ENCODE measurements at regions not wholly inside any gene's neighbourhood (a gene's known extent, or its start where the extent isn't known, plus 50 kb on each side); places are given as distances from the start of the nearest gene placed in this dataset.
A peak's percentile ranks its signal among the peaks of the same experiment; 100 is the strongest.

DNA sequence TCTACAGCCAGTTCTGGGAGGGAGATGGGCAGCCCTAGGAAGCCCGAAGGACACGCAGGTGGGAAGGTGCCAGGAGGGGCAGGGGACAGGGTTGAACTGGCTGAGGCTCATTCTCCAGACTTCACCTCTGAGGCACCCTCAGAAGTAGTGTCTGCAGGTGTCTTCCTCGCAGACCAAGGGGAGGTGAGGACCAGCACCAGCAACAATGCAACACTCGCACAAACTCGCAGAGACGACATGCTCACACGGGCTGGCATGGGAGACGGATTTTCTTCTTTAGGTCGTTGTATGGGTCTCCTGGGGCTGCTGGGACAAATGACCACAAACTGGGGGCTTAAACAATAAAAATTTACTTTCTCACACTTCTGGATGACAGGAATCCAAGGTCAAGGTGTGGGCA, 132.2 kb upstream of the FOXF1 start:
- TF ChIP-seq, protein P1, sequence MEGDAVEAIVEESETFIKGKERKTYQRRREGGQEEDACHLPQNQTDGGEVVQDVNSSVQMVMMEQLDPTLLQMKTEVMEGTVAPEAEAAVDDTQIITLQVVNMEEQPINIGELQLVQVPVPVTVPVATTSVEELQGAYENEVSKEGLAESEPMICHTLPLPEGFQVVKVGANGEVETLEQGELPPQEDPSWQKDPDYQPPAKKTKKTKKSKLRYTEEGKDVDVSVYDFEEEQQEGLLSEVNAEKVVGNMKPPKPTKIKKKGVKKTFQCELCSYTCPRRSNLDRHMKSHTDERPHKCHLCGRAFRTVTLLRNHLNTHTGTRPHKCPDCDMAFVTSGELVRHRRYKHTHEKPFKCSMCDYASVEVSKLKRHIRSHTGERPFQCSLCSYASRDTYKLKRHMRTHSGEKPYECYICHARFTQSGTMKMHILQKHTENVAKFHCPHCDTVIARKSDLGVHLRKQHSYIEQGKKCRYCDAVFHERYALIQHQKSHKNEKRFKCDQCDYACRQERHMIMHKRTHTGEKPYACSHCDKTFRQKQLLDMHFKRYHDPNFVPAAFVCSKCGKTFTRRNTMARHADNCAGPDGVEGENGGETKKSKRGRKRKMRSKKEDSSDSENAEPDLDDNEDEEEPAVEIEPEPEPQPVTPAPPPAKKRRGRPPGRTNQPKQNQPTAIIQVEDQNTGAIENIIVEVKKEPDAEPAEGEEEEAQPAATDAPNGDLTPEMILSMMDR (conservative IDR thresholded peaks at IDR 0.05; ENCODE audit: low read length): no peak
- no peak overlapping the region for H3K4me3 ChIP-seq (ENCODE audit: low read length)

DNA sequence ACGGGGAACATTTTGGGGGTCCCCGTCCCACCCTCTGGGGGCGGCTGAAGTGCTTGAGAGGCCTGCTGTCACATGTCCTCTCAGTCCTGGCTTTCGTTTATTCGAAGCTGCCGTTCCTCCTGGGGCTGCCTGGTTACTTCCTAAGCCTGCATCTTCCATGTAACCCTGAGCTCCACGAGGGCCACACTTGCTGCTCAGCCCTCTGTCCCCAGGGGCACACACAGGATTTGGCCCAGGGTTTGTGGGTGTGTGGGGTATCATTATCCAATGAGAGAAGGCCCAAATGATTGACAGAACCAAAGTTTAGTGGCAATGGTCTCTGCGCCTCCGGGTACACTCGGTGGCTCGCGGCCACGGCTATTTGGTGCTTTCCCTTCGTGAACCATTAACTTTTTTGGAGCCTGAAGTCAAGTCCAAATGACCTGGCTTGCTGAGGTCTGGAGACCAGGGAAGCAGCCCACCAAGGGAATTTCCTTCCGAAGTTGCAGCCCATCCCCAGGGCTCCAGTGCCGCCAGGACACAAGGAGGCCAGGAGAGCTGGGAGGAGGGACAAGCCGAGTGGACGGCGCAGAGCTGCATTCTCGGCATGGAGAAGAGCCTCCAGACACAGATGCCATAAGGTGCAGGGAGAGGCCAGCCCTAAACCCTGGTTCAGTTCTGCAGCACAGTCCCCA, 131.4 kb upstream of the FOXF1 start:
- H3K4me3 ChIP-seq (ENCODE audit: low read length): no peak overlapping the region
- TF ChIP-seq, protein P1 (conservative IDR thresholded peaks at IDR 0.05; ENCODE audit: low read length): no peak
- DNase-seq (ENCODE audit: low read depth): no peak

More for the DNA sequence above, 132.2 kb upstream of the FOXF1 start:
- no peak for DNase-seq (ENCODE audit: low read depth)

DNA sequence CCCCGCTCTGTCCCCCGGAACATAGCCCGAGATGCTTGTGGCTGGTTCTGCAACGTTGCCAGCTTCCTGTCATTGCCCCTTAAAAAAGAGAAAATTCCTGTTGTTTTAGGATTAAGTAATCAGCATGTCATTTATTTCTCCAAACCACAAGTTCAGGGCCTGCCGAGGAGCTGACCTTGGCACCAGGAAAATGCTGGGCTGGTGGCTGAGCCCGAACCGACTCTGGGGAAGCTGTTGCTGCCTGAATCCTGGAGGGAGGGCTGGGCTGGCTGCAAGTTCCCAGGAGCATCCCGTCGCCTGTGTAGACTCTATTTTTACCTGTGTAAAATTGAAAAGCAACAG, 130.9 kb upstream of the FOXF1 start:
- no peak overlapping the region for H3K4me3 ChIP-seq (ENCODE audit: low read length)
- TF ChIP-seq, protein P1 (conservative IDR thresholded peaks at IDR 0.05; ENCODE audit: low read length): no peak
- peak; percentile 64 for DNase-seq (ENCODE audit: low read depth)

DNA sequence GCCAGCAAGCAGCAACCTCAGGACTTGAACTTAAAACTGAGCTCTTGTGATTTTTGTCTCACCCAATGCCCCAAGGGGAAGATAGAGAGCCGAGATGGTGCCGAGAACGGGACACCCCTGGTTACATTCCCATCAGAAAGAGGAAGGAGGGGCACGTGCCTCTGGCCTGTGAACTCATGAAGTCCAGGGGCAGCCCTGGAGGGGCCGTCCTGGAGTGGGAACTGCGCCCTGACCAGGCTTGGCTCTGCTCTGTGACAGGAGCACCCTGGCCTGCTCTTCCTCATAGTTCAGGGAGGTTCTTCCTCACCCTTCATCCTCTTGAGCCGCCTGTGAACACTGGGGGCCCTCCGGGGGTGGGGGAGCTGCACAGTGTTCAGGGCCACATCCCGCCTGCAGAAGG, 130.3 kb upstream of the FOXF1 start:
- DNase-seq (ENCODE audit: low read depth): no peak
- TF ChIP-seq, protein P1 (conservative IDR thresholded peaks at IDR 0.05; ENCODE audit: low read length): no peak
- no peak overlapping the region for H3K4me3 ChIP-seq (ENCODE audit: low read length)

DNA sequence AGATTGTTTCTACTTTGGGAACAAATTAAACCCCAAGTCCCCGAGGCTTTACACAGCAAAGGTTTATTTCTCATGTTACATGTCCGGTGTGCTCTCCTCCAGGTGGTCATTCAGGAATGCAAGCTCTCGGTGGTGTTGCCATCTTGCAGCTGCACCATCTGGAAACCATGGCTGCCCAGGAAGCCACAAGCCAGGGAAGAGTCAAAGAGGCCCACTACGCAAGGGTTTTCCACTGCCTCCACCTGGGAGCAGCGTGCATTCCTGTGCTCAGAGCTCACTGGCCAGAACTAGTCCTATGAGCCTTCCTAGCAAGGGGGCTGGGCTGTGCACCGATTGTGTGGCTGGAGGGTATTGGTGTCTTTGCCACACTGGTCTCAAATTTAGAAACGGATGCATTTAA, 128.8 kb upstream of the FOXF1 start:
- TF ChIP-seq, protein P1 (conservative IDR thresholded peaks at IDR 0.05; ENCODE audit: low read length): no peak
- no peak overlapping the region for H3K4me3 ChIP-seq (ENCODE audit: low read length)
- DNase-seq (ENCODE audit: low read depth): no peak

DNA sequence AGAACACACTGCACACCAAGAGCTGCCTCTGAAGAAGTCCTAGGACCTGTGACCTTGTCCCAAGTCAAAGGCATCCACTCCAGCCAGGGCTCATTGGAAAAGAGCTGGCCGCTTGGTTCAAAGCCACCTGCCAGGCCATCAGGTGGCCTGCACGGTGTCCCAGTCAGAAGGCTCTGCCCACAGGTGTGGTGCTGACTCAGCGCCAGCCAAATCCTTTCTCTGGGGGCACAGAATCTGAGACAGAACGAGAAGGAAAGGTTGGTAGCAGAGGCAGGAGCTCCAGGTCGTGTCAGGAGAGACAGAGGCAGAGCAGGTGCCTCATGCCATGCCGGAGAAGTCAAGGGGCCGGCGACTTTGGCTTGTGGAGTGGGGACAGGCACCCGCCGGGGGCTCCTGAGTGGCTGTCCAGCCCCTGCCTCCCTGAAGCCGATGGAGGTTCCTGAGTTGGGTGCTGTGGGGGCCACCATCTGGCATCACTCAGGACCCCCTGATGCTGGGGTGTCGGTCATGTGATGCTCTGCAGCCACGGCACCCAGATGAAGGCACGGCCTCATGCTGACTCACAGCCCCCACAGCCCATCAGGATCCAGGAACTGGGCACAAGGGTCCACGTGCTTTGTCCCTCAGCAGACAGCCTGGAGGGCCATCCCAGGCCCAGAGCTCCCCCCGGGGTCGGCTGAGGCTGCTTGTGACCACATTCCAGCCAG, 128.1 kb upstream of the FOXF1 start:
- H3K4me3 ChIP-seq (ENCODE audit: low read length): no peak overlapping the region
- DNase-seq (ENCODE audit: low read depth): no peak
- TF ChIP-seq, protein P1 (conservative IDR thresholded peaks at IDR 0.05; ENCODE audit: low read length): no peak

DNA sequence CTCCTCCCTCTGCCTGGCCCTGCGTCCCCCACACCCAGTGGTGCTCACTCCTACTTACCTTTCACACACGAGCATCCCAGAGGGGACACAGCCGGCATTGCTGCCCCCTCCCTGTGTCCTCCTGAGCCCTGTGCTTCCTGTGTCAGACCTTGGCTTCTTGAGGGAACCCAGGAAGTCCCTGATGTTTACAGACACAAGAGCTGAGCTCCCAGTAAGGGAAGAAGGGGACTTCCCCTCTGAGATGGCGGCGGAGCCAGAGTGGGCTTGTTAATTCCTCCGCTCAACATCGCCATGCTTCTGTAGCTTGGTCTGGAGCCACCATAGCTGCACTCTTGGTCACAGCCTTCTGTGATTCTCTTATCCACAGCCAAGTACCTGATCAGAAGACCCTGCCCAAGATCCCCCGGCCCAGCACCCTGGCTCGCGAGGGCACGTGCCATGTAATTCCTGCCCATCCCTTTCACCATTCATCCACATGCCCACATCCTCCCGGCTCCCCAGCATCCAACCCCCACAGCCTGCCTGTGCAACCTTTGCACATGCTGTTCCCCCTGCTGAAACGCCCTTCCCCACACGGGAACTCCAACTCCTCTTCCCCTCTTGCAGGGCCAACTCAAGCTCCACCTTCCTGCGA, 127.4 kb upstream of the FOXF1 start:
- TF ChIP-seq, protein P1 (conservative IDR thresholded peaks at IDR 0.05; ENCODE audit: low read length): no peak
- no peak for DNase-seq (ENCODE audit: low read depth)
- no peak overlapping the region for H3K4me3 ChIP-seq (ENCODE audit: low read length)
